ENCODE measurements at regions not wholly inside any gene's neighbourhood (a gene's known extent, or its start where the extent isn't known, plus 50 kb on each side); places are given as distances from the start of the nearest gene placed in this dataset.
A peak's percentile ranks its signal among the peaks of the same experiment; 100 is the strongest.

DNA sequence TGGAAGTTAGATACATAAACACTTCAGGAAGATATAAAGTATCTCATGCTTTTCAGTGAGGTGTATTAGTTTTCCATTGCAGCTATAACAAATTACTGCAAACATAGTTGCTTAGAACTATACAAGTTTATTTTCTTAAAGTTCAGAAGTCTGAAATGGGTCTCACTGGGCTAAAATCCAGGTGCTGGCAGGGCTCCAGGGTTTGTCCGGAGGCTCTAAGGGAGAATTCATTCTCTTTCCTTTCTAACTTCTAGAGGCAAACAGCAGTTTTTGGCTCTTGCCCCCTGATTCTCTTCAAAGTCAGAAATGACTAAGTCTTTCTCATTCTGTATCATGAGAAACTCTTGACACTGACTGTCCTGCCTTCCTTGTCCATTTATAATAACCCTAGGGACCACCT lies 138.8 kb downstream of the AASDHPPT start:
- TF ChIP-seq ZFX (IDR thresholded peaks at IDR 0.05), result no peak
- TF ChIP-seq, protein P1, sequence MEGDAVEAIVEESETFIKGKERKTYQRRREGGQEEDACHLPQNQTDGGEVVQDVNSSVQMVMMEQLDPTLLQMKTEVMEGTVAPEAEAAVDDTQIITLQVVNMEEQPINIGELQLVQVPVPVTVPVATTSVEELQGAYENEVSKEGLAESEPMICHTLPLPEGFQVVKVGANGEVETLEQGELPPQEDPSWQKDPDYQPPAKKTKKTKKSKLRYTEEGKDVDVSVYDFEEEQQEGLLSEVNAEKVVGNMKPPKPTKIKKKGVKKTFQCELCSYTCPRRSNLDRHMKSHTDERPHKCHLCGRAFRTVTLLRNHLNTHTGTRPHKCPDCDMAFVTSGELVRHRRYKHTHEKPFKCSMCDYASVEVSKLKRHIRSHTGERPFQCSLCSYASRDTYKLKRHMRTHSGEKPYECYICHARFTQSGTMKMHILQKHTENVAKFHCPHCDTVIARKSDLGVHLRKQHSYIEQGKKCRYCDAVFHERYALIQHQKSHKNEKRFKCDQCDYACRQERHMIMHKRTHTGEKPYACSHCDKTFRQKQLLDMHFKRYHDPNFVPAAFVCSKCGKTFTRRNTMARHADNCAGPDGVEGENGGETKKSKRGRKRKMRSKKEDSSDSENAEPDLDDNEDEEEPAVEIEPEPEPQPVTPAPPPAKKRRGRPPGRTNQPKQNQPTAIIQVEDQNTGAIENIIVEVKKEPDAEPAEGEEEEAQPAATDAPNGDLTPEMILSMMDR (conservative IDR thresholded peaks at IDR 0.05), result no peak
- no peak overlapping the region for H3K27ac ChIP-seq

DNA sequence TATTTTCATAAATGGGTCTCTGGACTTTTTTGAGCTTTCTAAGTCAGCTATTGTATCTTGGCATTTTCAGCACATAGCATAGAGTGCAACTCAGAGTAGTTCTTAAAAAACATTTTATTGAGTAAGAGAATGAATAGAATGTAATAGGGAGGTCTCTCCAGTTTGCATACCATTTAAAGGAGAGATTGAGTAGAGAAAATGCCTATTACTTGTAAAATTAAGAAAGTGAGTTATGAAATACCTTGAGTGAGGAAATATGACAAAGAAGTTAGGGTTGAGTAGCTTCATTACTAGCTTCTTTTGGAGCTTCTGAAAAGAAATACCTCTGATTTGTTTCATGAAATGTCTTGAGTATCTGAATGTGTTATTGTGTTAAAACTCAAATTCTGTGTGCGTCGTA lies 140.0 kb downstream of the AASDHPPT start:
- TF ChIP-seq ZFX (IDR thresholded peaks at IDR 0.05), result no peak
- TF ChIP-seq, protein P1 (conservative IDR thresholded peaks at IDR 0.05), result no peak
- H3K27ac ChIP-seq, result no peak overlapping the region

DNA sequence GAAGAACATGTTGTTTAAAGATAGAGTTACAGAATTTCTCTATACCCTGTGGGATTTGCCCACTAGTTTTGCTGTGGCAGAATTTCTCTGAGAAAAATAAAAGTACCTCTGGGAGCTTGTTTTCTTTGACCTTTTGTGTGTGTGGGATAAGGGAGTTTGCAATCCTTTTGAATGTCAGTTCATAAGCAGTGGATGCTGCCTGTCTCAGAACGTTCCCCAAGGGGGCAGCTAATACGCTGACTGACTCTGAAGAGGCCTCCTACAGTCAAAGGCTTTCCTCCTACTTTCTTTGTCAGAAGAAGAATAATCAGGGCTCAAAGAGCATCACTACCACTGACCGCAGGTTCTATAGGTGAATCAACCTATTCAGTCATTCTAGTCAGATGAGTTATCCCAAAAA lies 140.6 kb downstream of the AASDHPPT start:
- TF ChIP-seq, protein P1 (conservative IDR thresholded peaks at IDR 0.05), result no peak
- no peak for TF ChIP-seq ZFX (IDR thresholded peaks at IDR 0.05)
- H3K27ac ChIP-seq, result no peak overlapping the region

DNA sequence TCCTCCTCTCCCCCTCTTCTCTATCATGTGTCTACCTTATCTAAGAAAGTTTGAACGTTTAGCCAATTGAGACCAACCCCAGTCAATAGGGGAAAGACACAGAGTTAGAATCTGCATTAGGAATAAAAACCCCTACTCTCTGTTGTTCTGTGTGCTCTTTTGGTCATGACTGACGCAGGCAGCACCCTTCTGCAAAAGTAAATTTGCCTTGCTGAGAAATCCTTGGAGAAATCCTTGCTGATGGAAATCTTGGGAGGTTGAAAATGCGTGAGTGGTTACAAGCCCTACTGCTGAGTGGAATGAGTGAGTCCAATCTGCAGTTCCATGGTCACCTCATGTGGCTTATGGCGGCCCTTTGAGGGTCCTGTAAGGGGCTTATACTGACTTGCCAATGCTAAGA lies 145.2 kb downstream of the AASDHPPT start:
- no peak overlapping the region for H3K27ac ChIP-seq
- no peak for TF ChIP-seq ZFX (IDR thresholded peaks at IDR 0.05)
- TF ChIP-seq, protein P1 (conservative IDR thresholded peaks at IDR 0.05), result no peak

DNA sequence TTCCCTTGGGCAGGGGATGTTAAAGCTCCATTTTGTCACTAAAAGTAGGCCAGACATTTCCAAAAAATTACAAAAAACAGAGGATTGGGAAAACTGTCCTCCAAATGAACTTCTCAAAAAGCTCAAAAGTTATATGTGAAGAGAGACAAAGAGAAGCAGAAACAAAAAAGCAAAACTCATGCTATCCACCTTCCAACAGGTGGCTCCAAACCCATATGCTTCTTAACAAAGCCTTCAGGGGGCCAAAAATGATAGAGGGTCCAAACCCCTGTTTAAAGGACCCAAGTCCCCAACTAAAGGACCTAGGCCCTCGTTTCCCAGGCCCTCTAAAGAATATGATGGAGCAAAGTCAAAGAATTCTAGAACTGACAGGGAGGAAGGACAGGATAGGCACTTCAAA lies 146.7 kb downstream of the AASDHPPT start:
- no peak overlapping the region for H3K27ac ChIP-seq
- TF ChIP-seq, protein P1 (conservative IDR thresholded peaks at IDR 0.05), result no peak
- no peak for TF ChIP-seq ZFX (IDR thresholded peaks at IDR 0.05)

DNA sequence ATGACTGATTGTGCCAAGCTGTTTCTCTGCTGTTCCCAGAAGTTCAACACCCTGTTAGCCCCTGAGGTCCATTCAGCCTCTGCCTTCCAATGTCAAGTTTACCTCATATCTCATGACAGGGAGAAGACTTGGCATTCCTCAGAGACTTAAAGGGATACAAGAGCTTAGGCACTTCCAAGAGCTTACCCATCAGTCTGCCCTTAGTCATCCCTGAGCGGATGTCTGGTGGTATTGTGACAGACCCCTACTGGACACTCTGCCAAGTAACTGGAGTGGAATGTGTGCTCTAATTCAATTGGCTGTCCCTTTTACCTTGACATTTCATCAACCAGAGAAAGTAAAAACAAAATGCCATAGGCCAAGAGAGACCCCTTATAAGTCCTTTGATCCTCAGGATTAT lies 151.5 kb downstream of the AASDHPPT start:
- TF ChIP-seq, protein P1 (conservative IDR thresholded peaks at IDR 0.05), result no peak
- TF ChIP-seq ZFX (IDR thresholded peaks at IDR 0.05), result no peak
- no peak overlapping the region for H3K27ac ChIP-seq

DNA sequence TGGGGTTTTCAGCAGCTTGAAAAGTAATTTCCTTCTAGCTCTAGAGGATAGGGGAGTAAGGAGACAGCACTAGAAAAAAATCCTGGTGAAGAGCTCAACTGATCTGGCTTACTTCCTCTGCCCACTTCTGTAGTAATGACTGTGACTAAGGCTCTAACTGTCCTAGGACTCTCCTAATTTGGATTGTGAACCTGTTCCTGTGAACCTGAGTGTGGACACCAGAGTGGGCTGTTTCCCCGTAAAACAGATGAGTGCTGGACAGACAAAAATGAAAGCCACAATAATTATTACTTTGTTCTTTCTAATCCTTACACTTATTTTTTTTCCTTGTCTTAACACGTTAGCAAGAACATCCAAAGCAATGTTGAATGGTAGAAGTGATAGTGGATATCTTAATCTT lies 154.1 kb downstream of the AASDHPPT start:
- H3K27ac ChIP-seq, result no peak overlapping the region
- TF ChIP-seq, protein P1 (conservative IDR thresholded peaks at IDR 0.05), result peak; percentile 17
- TF ChIP-seq ZFX (IDR thresholded peaks at IDR 0.05), result no peak
